ENCODE measurements at regions not wholly inside any gene's neighbourhood (a gene's known extent, or its start where the extent isn't known, plus 50 kb on each side); places are given as distances from the start of the nearest gene placed in this dataset.
A peak's percentile ranks its signal among the peaks of the same experiment; 100 is the strongest.

DNA sequence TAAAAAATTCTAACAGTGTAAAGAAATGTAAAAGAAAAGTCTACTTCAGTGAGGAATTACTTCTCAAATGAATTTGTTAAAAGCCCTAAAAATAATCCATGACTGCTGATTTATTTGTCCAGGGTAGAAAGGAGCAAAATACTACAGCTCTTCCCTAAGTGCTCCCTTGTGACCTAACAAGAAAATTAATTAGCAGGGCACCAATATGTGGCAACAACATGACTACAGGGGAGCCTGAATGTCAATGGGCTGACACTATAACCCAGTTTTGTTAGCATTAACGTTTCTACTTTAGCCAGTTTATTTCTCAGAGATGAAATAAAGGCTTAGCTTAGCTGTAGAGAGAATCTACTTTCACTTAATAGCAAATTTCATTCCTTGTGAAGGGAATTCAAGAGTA is 918.9 kb upstream of the EPHA5 start:
- Mint-ChIP-seq H3K27ac (ENCODE audit: unreplicated experiment) (no peak overlapping the region), H3K4me1 (ENCODE audit: low read depth, unreplicated experiment) (peaks cover 32% of the 10 kb centered on the region), H3K4me3 (ENCODE audit: unreplicated experiment) (no peak overlapping the region), H3K36me3 (ENCODE audit: unreplicated experiment) (no peaks in the 10 kb centered on the region), H3K27me3 (ENCODE audit: unreplicated experiment) (peaks cover 4% of the 10 kb centered on the region), H3K9me3 (ENCODE audit: unreplicated experiment) (no peaks in the 10 kb centered on the region)
- no peak for DNase-seq
- TF ChIP-seq, protein P1, sequence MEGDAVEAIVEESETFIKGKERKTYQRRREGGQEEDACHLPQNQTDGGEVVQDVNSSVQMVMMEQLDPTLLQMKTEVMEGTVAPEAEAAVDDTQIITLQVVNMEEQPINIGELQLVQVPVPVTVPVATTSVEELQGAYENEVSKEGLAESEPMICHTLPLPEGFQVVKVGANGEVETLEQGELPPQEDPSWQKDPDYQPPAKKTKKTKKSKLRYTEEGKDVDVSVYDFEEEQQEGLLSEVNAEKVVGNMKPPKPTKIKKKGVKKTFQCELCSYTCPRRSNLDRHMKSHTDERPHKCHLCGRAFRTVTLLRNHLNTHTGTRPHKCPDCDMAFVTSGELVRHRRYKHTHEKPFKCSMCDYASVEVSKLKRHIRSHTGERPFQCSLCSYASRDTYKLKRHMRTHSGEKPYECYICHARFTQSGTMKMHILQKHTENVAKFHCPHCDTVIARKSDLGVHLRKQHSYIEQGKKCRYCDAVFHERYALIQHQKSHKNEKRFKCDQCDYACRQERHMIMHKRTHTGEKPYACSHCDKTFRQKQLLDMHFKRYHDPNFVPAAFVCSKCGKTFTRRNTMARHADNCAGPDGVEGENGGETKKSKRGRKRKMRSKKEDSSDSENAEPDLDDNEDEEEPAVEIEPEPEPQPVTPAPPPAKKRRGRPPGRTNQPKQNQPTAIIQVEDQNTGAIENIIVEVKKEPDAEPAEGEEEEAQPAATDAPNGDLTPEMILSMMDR (IDR thresholded peaks at IDR 0.05; ENCODE audit: partially characterized antibody, unreplicated experiment), result no peak

DNA sequence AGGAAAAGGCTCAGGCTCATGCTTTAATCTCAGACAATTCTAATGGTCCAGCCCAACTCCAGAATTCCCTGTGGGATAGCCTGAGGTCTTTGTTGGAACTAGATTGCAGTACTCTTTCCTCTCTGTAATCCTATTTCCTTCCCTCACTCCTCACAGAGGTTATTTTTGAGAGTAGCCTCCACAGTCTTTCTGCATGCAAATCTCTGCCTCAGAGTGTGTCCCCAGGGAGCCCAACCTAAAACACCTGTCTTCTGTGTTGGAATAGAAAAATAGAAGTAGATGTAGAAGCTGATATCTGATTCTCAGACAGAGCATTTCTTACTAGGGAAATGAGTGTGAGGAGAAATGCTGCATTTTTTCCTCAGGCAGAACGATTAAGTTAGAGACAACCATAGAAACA is 915.5 kb upstream of the EPHA5 start:
- Mint-ChIP-seq H3K4me1 (ENCODE audit: low read depth, unreplicated experiment) (peaks cover 10% of the 10 kb centered on the region), H3K27ac (ENCODE audit: unreplicated experiment) (no peak overlapping the region), H3K27me3 (ENCODE audit: unreplicated experiment) (peaks cover 2% of the 10 kb centered on the region), H3K36me3 (ENCODE audit: unreplicated experiment) (no peaks in the 10 kb centered on the region), H3K9me3 (ENCODE audit: unreplicated experiment) (no peaks in the 10 kb centered on the region), H3K4me3 (ENCODE audit: unreplicated experiment) (no peak overlapping the region)
- TF ChIP-seq, protein P1 (IDR thresholded peaks at IDR 0.05; ENCODE audit: partially characterized antibody, unreplicated experiment), result no peak
- DNase-seq, result no peak

DNA sequence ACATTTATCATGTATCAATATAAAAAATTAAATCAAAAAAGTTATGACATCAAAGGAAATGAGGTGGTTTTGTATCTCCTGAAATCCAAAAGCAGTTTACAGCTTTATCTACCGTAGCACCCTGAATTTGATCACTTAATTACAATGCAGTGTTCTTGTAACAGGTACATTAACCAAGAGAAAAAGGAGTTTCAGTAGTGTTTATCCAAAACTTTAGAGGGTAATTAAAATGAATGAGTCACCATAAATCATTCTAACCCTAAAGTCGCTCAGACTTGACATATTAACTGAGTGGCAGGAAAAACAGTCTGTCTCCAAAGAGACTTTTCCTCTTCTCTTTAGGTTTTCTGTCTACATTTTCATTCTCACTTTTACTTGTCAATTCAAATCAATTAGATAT is 907.6 kb upstream of the EPHA5 start:
- TF ChIP-seq, protein P1 (IDR thresholded peaks at IDR 0.05; ENCODE audit: partially characterized antibody, unreplicated experiment), result no peak
- DNase-seq, result no peak

DNA sequence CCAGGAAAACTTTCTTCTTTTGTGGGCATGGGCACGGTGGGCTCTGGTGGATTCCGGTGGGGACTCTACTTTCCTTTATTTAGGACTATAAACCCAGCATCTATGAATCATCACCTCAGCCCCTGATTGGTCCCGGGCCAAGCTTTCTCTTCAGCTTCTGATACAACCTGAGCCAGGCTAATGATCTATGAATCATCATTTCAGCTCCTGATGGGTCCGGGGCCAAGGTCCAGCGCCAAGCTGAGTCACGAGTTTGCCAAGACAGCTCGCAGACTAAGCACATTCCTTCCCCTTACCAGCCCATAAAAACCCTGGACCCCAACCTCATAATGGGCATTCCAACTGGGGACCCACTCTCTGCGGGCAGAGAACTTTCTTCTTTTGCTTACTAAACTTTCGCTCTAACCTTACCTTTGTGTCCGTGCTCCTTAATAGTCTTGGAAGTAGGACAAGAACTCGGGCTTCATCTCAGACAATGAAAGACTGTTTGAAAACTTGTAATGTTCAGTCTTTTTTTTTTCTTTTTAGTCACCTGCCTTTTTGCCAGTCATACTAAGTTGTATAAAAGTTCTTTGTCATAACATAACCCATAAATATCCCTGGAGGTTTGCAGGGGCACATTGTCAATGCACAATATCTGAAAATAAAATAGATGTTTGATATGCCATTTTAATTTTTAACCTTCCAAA is 904.9 kb upstream of the EPHA5 start:
- no peak overlapping the region for H3K4me3 Mint-ChIP-seq (ENCODE audit: unreplicated experiment)
- peaks cover 6% of the 10 kb centered on the region for H3K27me3 Mint-ChIP-seq (ENCODE audit: unreplicated experiment)
- peaks cover 7% of the 10 kb centered on the region for H3K9me3 Mint-ChIP-seq (ENCODE audit: unreplicated experiment)
- no peaks in the 10 kb centered on the region for H3K36me3 Mint-ChIP-seq (ENCODE audit: unreplicated experiment)
- no peak for DNase-seq
- TF ChIP-seq, protein P1 (IDR thresholded peaks at IDR 0.05; ENCODE audit: partially characterized antibody, unreplicated experiment), result no peak
- H3K4me1 Mint-ChIP-seq (ENCODE audit: low read depth, unreplicated experiment), result peaks cover 34% of the 10 kb centered on the region
- peak overlapping the region; percentile 1 for H3K27ac Mint-ChIP-seq (ENCODE audit: unreplicated experiment)

More for the DNA sequence above, 907.6 kb upstream of the EPHA5 start:
- Mint-ChIP-seq H3K9me3 (ENCODE audit: unreplicated experiment) (peaks cover 6% of the 10 kb centered on the region), H3K27ac (ENCODE audit: unreplicated experiment) (no peak overlapping the region), H3K27me3 (ENCODE audit: unreplicated experiment) (peaks cover 4% of the 10 kb centered on the region), H3K36me3 (ENCODE audit: unreplicated experiment) (no peaks in the 10 kb centered on the region), H3K4me1 (ENCODE audit: low read depth, unreplicated experiment) (peaks cover 18% of the 10 kb centered on the region), H3K4me3 (ENCODE audit: unreplicated experiment) (no peak overlapping the region)

DNA sequence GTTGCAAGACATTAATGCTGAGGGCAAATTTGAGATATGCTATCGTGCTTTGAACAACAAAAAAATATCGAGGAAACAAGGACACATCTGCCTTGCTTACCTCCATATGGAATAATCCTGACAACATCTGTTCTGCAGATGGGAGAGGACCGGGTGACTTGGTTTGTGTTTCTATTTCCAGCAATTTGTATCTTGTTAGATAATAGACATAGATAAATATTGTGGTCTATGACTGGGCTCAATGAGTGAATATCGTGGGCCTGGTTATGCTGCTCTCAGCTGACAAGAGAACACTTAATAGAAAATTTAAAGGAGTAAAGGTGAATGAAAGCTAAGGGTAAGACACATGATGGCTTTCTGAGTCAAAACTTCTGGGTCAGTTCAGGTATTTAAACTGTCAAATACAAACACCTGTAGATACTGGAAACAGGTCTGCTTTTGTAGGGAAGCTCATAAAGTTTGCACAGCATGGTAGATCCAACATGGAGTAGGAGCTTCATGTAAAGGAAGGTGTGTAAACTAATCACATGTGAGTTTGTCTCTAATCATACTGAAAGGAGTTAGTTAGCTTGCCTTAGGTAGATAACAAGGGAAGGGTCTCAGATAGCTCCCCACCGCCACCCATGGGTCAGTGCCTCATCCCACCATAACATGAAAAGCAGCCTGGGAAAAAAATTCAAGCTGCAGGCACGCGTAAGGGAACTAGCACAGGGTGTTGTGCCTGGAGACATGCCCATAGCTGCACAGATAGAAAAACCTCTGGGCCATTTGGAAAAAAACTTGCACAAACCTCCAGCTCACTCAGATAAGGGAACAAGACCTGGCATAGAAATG is 904.1 kb upstream of the EPHA5 start:
- H3K4me1 Mint-ChIP-seq (ENCODE audit: low read depth, unreplicated experiment), result peaks cover 37% of the 10 kb centered on the region
- H3K27me3 Mint-ChIP-seq (ENCODE audit: unreplicated experiment), result peaks cover 6% of the 10 kb centered on the region
- no peaks in the 10 kb centered on the region for H3K36me3 Mint-ChIP-seq (ENCODE audit: unreplicated experiment)
- H3K27ac Mint-ChIP-seq (ENCODE audit: unreplicated experiment), result peak overlapping the region; percentile 83
- TF ChIP-seq, protein P1 (IDR thresholded peaks at IDR 0.05; ENCODE audit: partially characterized antibody, unreplicated experiment), result no peak
- no peak for DNase-seq
- H3K4me3 Mint-ChIP-seq (ENCODE audit: unreplicated experiment), result peak overlapping the region; percentile 14
- peaks cover 7% of the 10 kb centered on the region for H3K9me3 Mint-ChIP-seq (ENCODE audit: unreplicated experiment)
